HG03558 (cell line): ENCODE measurements at regions not wholly inside any gene's neighbourhood (a gene's known extent, or its start where the extent isn't known, plus 50 kb on each side); places are given as distances from the start of the nearest gene placed in this dataset.
A peak's percentile ranks its signal among the peaks of the same experiment; 100 is the strongest.

ENCODE experiments used
- ATAC-seq: cut with Tn5 transposase; IDR thresholded peaks from one replicate; pipeline ENCODE4 v1.9.1; 2021; ENCODE audit warnings: moderate number of reproducible peaks; ENCODE audit not compliant: unreplicated experiment; ENCODE audit errors: extremely low read depth

DNA sequence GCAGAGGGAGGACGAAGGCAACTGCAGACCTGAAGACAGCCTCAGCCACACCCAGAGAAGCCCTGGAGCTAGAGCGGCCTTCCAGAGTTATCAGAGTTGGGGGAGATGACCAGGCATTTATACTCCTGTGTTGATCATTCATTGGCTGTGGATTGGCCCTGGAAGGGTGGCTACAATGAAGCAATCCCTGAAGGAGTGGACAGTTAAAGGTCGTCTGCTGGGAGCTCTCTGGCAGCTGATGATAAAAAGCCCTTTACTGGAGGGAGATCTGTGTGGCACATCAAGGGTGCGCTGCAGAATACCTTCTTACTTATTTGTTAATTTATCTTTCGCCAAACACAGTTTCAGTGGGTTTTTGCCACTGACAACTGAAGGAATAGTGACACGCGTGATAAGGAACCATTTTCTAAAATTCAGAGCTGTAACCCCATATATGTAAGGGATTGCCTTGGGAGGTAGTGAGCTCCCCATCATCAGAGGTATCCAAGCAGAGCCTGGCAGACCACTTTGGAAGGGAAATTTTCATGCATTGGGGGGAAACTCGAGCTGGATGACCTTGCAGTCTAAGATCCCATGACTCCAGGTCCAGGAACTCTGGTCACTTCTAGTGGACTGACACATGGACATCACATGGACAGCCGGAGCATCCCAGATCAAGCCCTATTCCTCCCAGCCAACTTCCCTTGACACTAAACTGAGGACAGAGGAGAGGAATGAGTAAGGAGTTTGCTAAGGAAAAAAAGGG, 126.4 kb upstream of the GADD45A start:
- no peak for ATAC-seq

DNA sequence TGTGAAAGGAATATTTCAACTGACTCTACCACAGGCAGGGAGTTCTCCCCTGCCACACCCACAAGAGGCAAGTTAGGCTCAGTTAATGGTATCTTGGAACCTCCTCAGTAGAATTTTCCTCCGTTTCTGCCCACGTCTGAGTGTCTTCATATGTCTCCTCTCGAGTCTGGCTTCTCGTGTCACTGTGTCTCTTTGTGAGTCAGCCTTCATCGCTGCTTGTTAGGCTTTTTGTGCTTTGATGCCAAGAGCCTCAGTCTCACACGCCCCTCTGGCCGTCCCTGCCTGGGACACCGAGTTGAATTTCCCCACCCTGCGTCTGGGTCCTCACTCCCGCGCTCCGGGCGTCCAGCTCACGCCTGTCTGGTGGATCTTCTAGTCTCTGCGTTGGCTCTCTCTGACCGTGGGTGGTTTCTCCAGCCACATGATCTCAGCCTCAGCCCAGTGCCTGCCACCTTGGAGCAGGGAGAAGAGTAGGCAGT, 125.7 kb upstream of the GADD45A start:
- no peak for ATAC-seq

DNA sequence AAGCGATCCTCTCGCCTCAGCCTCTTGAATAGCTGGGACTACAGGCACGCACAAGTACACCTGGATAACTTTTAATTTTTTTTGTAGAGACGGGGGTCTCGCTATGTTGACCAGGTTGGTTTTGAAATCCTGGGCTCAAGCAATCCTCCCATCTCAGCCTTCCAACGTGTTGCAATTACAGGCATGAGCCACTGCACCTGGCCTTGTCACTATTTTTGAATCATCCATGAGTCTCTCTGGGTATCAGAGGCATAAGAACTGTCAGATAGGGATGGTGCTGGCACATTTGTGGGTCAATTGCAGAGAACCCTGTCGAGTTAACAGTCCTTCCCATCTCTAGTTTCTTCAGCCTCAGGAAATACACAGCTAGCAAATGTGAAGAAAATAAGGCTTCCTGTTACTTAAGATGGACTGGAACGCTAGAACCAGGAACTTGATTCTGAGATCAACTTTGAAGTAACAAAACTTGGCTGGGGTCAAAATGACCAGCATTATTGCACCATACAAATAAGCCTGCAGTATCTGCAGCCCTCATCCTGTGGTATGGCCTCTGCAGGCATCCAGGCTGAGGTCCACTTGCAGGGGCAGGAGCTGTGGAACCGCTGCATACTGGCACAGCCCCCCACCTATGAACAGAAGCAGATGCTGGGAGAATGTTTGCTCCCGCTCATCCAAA, 124.3 kb upstream of the GADD45A start:
- no peak for ATAC-seq

DNA sequence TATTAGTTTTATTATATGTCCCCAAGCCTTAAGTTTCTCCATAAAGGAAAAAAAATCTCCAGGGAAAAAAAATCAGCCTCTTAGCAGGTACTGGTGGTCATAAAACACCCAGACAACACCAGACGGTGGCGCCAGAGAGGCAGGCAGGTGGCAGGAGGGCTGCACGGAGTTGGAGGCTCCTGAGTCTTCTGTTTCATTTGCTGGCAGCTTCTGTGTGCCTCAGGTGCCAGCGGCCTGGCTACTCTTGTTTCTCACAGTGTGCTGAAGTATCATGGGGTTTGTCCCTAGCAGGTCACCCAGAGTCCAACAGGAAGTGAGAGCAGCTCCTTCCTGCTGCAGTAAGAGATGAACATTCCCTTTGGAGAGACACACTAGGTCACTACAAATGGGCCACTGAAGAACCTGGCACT, 123.3 kb upstream of the GADD45A start:
- peak; percentile 79 for ATAC-seq

DNA sequence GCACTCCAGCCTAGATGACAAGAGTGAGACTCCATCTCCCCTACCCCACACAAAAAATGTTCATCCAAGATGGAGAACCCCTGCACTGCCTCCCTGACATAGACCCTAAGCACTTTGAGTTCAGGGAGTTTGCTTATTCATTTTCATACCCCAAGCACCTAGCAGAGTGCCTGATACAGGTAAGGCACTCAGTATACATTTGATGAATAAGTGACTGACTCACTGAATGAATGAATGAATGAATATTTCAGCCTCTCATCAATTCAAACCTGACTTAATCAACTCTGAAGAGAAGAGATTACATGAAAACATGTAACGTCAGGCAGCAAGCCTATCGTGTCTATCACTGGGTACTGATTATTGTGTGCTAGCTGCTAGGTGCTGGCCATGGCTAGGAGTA, 121.3 kb upstream of the GADD45A start:
- ATAC-seq: no peak

DNA sequence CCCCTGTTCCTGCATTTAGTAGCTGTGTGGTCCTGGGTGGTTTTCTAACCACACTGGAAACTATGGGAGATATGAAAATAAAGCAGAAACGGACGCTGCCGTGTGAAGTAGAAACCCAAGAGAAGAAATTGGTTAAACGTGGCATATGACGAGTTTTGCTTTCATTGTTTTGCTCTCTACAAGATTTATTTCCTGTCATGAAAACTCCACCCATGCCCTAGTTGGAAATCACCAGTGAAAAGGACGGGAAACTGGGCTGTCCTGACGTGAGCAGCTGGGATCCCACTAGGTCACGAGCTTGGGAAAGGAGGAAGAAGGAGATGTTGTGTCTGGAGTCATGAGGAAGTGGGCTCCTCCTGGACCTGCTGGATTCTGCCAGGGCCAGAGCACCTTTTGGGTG, 120.8 kb upstream of the GADD45A start:
- ATAC-seq: no peak

DNA sequence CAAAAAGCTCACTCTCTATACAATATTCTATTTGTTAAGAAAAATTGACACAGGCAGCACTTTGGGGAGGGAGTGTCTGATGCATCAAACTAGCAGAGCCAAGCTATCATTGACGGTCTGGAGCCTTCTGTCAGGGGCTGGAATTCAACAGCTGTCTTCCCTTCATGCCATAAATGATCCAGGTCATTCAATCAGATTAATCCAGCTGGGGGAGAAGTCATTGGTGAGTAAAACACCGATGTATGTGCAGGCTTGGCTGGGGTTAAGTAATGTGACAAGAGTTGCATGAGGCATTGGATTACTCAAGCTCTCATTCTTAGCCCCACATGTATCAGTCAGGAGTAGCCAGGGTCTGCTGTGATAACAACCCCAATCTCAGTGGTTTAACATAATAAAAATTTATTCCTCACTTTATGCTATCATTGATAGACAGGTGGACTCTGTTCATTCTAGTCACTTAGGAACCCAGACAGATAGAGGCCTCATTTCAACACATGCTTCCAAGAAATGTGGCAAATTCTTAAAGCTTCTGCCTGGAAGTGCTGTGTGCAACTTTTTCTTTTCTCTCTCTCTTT, 118.1 kb upstream of the GADD45A start:
- ATAC-seq: no peak

DNA sequence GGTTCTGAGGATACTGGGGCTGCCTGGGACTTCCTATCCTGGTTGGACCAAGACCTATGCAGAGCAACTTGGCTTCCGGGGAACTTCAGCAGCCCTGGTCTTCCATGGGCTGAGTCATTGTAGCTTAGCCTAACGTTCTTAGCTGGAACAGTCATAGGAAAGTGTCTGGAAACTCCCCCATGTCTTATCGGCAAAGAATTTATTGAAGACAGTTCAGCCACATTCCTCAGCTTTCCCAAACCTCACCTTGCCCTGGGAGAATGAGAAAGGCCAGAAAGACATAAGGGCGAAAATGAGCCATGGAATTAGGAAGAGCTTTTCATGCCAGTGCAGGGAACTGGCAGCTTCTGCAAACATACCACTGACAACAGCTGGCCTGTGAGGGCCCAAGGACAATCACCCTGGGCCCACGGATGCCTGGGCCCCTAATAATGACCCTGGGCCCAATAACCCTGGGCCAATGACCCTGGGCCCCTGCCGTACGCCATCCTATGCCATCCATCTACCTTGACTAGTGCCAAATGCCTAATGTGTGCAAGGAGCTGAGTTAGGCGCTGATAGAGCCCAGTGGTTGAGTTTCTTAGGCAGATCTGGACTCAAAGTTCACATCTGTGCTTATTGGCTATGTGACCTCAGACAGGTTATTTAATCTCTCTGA, 114.4 kb upstream of the GADD45A start:
- ATAC-seq: no peak

DNA sequence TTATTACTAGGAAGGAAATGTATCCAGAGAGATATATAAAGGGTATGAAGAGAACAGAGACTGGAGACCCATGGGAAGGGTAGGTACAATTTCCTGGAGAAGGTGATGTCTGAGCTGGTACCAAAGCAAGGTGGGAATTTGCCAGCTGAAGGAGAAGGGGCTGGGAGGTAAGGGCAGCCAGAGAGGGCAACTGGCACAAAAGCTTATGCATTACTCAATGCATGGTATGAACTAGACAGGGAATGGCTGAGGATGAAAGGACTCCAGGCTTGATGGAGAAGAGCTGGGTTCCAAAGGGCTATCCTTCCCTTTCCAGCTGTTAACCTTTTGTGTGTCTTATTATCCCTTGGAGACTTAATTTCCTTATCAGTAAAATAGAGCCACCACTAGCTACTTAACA, 113.6 kb upstream of the GADD45A start:
- no peak for ATAC-seq

DNA sequence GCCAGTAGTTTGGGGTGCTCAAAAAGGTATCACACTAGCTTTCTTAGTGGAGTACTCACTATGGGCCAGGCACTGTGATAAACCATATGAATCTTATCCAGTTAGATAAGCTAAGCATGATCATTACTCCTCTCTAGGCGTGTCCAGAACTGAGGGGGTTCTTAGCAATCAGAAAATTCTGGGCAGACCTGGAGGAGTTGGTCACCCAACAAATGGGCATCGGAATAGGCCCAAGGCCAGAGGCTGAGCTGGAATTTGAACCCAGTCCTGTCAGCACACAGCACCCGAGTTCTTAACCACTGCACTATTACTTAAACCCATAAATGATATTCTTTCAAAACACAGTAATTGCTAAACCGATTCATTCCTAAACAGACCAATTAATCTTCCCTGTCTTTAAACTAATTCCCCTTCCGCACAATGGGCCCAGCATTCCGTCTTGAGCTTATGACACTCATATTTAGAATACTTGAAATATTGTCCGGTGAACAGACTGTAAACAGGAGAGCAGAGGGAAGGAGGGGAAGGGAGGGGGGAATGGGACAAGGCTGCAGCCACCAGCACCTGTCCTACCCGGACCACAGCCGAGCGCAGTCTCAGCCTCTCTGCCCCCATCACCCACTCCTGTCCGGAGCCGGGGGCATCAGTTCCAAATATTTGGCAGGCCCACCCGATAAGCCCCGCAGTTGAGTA, 113.0 kb upstream of the GADD45A start:
- no peak for ATAC-seq

DNA sequence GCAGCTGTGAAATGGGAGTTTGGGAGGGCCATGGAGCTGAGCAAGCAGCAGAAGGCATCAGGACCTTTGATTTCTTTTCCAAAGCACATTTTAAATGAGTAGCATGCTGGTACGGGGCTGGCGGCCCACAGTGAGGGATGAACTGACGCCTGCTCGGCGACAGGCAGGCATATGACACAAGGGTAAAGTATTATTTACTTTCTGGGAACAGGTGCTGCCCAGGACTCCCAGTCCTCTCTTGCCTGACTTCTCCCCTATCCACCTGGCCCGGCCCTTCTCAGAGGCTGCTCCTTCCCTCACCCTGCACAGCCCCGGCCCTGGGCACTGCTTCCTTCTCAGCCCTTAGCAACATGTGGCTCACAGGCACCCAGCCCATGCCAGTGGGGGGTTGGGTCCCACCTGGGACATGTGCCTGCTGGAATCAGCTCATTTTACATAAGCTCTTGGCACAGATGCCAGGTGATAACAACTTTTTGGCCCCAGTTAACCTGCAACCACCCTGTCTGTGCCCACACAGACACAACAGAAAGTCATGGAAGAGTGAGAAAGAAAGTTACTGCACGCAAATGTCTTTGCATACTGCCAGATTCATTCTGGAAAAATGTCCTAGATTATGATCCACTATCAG, 112.3 kb upstream of the GADD45A start:
- no peak for ATAC-seq

DNA sequence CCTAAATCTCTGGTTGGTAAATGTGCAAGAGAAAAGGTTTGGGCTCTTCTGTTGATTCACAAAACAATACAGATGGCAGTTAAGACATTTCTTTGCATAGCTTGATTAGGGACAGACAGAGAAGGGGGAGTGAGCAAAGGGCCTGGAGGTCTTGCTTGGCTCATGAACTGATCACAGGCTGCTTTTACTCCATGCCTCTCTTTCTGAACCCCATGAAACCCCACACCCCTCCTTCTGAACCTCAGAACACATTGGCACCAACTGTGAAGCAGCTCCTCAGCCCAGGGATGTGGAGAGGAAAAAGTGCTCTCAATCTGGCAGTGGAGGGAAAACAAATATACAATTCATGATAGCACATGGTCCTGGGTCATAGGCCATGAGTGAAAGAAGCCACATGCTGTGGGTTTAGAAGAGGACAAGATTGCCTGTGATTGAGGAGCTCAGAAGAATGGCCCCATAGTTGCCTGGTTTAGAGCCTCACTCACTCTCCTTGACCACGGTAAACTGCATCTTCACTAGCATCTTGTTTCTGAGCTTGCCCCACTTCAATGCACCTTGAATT, 111.6 kb upstream of the GADD45A start:
- no peak for ATAC-seq

DNA sequence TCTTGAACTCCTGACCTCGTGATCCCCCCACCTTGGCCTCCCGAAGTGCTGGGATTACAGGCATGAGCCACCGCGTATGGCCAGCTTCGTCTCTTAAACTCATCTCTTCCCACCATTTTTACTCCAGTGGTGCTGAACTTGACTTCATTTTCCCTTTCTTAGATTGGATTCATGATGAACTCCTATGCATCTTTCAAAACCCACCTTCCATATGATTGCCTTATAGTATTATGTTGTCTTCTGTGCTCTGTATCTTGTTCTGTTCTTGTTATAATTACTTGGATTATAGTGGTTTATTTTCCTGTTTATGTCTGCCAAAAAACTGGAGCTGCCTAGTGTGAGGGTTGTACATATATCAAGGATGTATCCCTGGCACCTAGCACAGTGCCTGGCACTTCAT, 110.8 kb upstream of the GADD45A start:
- no peak for ATAC-seq

DNA sequence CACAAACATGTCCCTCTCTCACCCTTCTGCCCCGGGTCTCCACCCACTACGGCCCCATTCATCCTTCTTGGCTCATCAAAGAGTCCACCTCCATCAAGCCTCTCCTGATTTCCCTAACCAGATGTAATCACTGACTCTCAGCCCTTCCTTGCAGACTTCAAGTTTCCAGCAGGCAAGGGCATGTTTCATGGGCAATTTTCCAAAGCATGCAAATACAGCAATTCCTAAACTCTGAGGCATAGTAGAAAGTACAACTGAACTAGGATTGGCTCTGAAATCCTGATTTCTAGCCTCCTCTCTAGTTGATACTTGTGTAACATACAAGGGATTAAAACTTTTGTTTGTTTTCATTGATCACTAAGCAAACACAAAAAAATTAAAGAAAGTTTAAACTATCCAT, 109.1 kb upstream of the GADD45A start:
- ATAC-seq: no peak

DNA sequence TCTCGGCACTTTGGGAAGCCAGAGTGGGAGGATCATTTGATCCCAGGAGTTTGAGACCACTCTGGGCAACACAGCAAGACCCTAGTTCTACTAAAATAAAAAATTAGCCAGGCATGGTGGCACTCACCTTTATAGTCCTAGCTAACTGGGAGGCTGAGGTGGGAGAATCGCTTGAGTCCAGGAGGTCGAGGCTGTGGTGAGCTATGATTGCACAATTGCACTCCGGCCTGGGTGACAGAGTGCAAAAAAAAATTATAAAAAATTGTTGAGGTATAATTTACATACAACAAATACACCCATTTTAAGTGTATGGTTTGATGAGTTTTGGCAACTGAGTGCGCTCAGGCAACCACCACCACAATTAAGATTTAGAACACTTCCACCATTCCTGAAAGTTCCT, 108.5 kb upstream of the GADD45A start:
- ATAC-seq: no peak

DNA sequence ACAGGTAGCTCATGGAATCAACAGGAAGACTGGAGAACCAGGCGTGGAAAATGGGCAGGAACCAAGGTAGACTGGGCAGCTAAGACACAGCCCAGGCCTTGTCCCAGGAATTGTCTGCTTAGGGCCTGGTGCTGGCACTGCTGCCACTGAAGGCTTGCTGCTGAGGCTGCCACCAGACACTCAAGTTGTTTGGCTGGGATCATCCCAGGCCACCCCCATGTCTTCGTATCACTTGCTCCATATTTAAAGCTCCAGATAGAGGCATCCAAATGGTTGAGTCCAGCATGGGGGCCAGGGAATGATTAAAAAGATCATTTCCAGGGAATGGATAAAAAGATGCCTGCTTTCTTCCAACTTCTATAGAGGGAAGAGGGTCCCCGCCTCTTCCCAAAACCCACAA, 107.4 kb upstream of the GADD45A start:
- no peak for ATAC-seq

DNA sequence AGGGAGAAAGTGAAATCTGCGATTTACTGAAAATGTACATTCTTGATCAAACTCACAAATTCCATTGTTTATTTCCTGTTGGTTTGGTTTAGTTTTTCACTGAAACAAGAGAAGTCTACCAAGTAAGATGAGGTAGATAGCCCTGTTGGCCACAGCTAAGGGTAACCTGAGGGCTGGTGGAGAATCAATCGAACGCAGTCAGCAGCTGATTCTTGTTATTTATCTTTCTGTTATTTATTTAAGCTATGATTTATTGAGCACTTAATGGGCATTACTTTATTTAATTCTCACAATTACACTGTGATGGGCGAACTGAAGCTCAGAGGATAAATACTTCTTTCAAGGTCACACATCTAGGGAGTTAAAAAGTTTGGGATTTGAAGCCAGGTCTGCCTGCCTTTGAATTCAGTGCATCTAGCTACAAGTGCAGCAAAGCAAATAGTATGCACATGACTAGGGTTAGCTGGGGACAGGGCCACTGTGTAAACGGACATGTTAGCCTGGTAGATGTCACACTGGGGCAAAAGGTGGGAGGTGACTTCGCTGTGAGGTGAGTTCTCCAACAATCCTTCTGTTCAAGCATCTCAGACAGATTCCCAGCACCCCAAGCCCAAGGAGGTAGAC, 106.5 kb upstream of the GADD45A start:
- no peak for ATAC-seq

DNA sequence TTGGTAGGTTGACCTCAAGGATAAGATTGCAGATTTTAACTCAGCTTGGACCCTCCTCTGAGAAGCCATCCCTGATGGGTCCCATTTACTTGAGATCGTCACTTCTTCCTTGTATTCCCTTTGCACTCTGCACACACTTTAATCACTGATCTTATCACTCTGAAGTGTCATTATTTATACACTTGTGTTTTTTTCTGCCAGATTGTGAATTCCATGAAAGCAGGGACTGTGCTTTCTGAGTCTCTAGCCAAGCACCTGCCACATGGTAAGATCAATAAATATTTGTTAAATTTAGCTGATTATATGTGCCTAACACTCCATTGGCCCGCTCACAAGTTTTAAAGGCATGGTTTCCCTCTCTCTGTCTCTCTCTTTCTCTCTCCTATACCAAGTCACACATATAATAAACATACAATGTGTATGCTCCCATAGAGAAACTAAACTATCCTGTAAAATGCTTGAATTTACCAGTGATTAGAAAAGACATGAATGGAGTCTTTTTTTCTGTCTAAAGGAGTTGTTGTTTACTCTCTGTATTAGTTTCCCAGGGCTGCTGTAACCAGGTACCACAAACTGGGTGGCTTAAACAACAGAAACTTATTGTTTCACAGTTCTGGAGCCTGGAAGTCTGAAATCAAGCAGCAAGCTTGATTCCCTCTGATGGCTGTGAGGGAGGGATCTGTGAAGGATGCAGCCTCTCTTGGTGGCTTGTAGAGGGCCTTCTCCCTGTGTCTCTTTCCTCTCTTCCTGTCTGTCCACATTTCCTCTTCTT, 105.2 kb upstream of the GADD45A start:
- no peak for ATAC-seq
